Colonic mucosa (tissue), 4 donors: ENCODE measurements at regions not wholly inside any gene's neighbourhood (a gene's known extent, or its start where the extent isn't known, plus 50 kb on each side); places are given as distances from the start of the nearest gene placed in this dataset.

Experiments
- DNase-seq: peaks from one replicate; pipeline ENCODE4 v3.0.0-alpha.2; 2020
- H3K27ac ChIP-seq: fragments of 200-600 bp; one replicate; pipeline ENCODE4 v1.8.0; 2021
- H3K27me3 ChIP-seq: fragments of 200-600 bp; one replicate; pipeline ENCODE4 v1.8.0; 2021
- H3K36me3 ChIP-seq: fragments of 200-600 bp; one replicate; pipeline ENCODE4 v1.8.0; 2021
- H3K4me1 ChIP-seq: fragments of 200-600 bp; one replicate; pipeline ENCODE4 v1.8.0; 2021; ENCODE audit warnings: mild to moderate bottlenecking
- H3K4me3 ChIP-seq: fragments of 200-600 bp; one replicate; pipeline ENCODE4 v1.8.0; 2021
- H3K9ac ChIP-seq, 2 donors: one replicate each; pipeline ENCODE4 v1.7.0; 2013; ENCODE audit warnings: control low read depth in 2 of 2, low read depth in 2 of 2, low read length in 2 of 2
- H3K9me3 ChIP-seq: fragments of 200-600 bp; one replicate; pipeline ENCODE4 v1.8.0; 2021
- CTCF ChIP-seq: fragments of 200-600 bp; IDR thresholded peaks from one replicate; pipeline ENCODE4 v1.8.0; 2022; ENCODE audit warnings: antibody characterized with exemption, mild to moderate bottlenecking
- intact Hi-C: fragments of 100-400 bp; cut with DNase I; formaldehyde crosslinking; loops from one replicate; pipeline ENCODE4 v1.14.1; 2022
- donor health status: healthy.
- donor health status: DM: no; HTN: no; CAD: no.
- donor health status: DM: no; HTN: no; CAD: no.

- Histone ChIP-seq H3K36me3 (no peaks in the 10 kb centered on the region), H3K27me3 (no peaks in the 10 kb centered on the region), H3K4me1 (peaks cover 7% of the 10 kb centered on the region), H3K4me3 (no peak overlapping the region), H3K9me3 (no peaks in the 10 kb centered on the region), H3K27ac (no peak overlapping the region), H3K9ac (no peak overlapping the region)
- intact Hi-C loops: no loop called here
- no peak for DNase-seq
- TF ChIP-seq CTCF: no peak
Measured at GRCh38 chr3:99549220-99549619, 89.2 kb upstream of the COL8A1 start.

- no peaks in the 10 kb centered on the region for H3K27me3 ChIP-seq
- TF ChIP-seq CTCF: no peak
- H3K9ac ChIP-seq: no peak overlapping the region
- intact Hi-C loops: no loop called here
- no peak overlapping the region for H3K4me3 ChIP-seq
- no peaks in the 10 kb centered on the region for H3K9me3 ChIP-seq
- no peak for DNase-seq
- H3K27ac ChIP-seq: no peak overlapping the region
- H3K4me1 ChIP-seq: peaks cover 7% of the 10 kb centered on the region
- H3K36me3 ChIP-seq: no peaks in the 10 kb centered on the region
Measured at GRCh38 chr3:99548674-99549073, 89.7 kb upstream of the COL8A1 start.

GRCh38 chr3:99545941-99546580, 92.3 kb upstream of the COL8A1 start:
- Histone ChIP-seq H3K9me3 (no peaks in the 10 kb centered on the region), H3K27ac (peak overlapping the region; percentile 24), H3K9ac (no peak overlapping the region), H3K4me3 (no peak overlapping the region), H3K4me1 (peaks cover 7% of the 10 kb centered on the region), H3K27me3 (no peaks in the 10 kb centered on the region), H3K36me3 (no peaks in the 10 kb centered on the region)
- DNase-seq: no peak
- intact Hi-C loops: no loop called here
- no peak for TF ChIP-seq CTCF

- H3K9me3 ChIP-seq: no peaks in the 10 kb centered on the region
- no peak overlapping the region for H3K9ac ChIP-seq
- DNase-seq: peak; percentile 34
- no peak overlapping the region for H3K4me3 ChIP-seq
- H3K36me3 ChIP-seq: no peaks in the 10 kb centered on the region
- H3K27me3 ChIP-seq: no peaks in the 10 kb centered on the region
- H3K27ac ChIP-seq: no peak overlapping the region
- H3K4me1 ChIP-seq: peaks cover 7% of the 10 kb centered on the region
- intact Hi-C loops: no loop called here
- no peak for TF ChIP-seq CTCF
Measured at GRCh38 chr3:99544786-99545281, 93.6 kb upstream of the COL8A1 start.

GRCh38 chr3:99543796-99544195, 94.6 kb upstream of the COL8A1 start:
- peaks cover 7% of the 10 kb centered on the region for H3K4me1 ChIP-seq
- H3K36me3 ChIP-seq: no peaks in the 10 kb centered on the region
- no peak for DNase-seq
- no peak overlapping the region for H3K4me3 ChIP-seq
- no peak overlapping the region for H3K27ac ChIP-seq
- H3K9ac ChIP-seq: no peak overlapping the region
- TF ChIP-seq CTCF: no peak
- H3K27me3 ChIP-seq: no peaks in the 10 kb centered on the region
- intact Hi-C loops: no loop called here
- H3K9me3 ChIP-seq: no peaks in the 10 kb centered on the region
